ENCODE measurements at regions not wholly inside any gene's neighbourhood (a gene's known extent, or its start where the extent isn't known, plus 50 kb on each side); places are given as distances from the start of the nearest gene placed in this dataset.

DNA sequence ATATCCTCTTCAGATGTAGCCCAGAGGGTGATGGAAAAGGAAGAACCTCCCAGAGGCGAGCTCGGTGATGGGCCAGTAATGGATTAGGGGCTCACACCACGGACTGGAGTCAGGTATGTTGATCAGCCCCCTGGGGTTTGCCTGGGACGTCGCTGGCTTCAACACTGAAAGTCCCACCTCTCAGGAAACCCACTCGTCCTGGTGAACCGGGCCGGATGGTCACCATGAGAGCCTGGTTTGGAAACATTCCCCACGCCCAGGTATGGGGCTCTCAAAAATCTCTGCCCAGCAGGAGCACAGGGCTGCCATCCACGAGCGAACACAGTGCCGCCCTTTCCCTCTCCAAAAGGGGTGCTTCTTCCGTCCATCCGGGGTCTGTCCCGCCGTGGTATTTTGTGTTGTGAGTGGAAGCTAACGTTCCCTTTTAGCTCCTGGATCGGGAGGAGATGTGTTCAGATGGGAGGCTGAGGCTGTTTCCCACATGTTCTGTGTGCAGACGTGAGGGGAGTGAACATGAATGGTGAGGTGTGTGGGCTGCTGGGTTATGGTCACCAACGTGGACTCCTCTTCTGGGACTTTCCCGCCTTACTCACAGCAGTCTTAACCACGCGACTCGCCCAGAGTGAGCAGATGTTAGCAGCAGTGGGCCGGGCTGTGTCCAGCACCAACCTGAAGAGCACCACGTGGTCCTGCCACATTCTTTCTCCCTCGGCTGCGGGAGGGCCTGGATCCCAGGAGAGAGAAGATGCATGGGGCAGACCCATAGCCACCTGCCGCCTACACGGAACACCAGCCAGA lies 139.2 kb downstream of the KIF26A start:
- 84 to 92% (median 89%) methylated on average over 23 to 30 of the region's 30 CpGs for WGBS, 4 donors
- H3K4me1 ChIP-seq (replicated peaks in 1 of 2), result no peaks in the 10 kb centered on the region
- no peaks in the 10 kb centered on the region for H3K36me3 ChIP-seq (replicated peaks in 1 of 2)
- no peak for TF ChIP-seq POLR2A (IDR thresholded peaks at IDR 0.05)
- TF ChIP-seq, protein P1, sequence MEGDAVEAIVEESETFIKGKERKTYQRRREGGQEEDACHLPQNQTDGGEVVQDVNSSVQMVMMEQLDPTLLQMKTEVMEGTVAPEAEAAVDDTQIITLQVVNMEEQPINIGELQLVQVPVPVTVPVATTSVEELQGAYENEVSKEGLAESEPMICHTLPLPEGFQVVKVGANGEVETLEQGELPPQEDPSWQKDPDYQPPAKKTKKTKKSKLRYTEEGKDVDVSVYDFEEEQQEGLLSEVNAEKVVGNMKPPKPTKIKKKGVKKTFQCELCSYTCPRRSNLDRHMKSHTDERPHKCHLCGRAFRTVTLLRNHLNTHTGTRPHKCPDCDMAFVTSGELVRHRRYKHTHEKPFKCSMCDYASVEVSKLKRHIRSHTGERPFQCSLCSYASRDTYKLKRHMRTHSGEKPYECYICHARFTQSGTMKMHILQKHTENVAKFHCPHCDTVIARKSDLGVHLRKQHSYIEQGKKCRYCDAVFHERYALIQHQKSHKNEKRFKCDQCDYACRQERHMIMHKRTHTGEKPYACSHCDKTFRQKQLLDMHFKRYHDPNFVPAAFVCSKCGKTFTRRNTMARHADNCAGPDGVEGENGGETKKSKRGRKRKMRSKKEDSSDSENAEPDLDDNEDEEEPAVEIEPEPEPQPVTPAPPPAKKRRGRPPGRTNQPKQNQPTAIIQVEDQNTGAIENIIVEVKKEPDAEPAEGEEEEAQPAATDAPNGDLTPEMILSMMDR (IDR thresholded peaks at IDR 0.05), result no peak
- H3K9me3 ChIP-seq (replicated peaks in 1 of 3), result no peaks in the 10 kb centered on the region
- DNase-seq, result peak in 5 of 7 donors; percentile 3 to 35 (median 10)
- no peak overlapping the region for H3K27ac ChIP-seq
- intact Hi-C loops (cut with DNase I), result no loop called here
- no peak overlapping the region for H3K4me3 ChIP-seq
- no peaks in the 10 kb centered on the region for H3K27me3 ChIP-seq

GRCh38 chr14:104278214-104278534 lies 139.8 kb downstream of the KIF26A start:
- Histone ChIP-seq H3K9me3 (replicated peaks in 1 of 3) (no peaks in the 10 kb centered on the region), H3K36me3 (replicated peaks in 1 of 2) (no peaks in the 10 kb centered on the region), H3K4me3 (no peak overlapping the region), H3K27ac (no peak overlapping the region), H3K4me1 (replicated peaks in 1 of 2) (no peaks in the 10 kb centered on the region), H3K27me3 (no peaks in the 10 kb centered on the region)
- intact Hi-C loops (cut with DNase I), result no loop called here
- no peak for TF ChIP-seq POLR2A (IDR thresholded peaks at IDR 0.05)
- TF ChIP-seq, protein P1 (IDR thresholded peaks at IDR 0.05), result no peak
- 76 to 93% (median 86%) methylated on average over 3 to 4 of the region's 4 CpGs for WGBS, 4 donors
- DNase-seq, result peak in 1 of 7 donors; percentile 1

GRCh38 chr14:104280085-104280901 lies 141.9 kb downstream of the KIF26A start:
- Histone ChIP-seq H3K4me1 (replicated peaks in 1 of 2) (no peaks in the 10 kb centered on the region), H3K27me3 (no peaks in the 10 kb centered on the region), H3K36me3 (replicated peaks in 1 of 2) (no peaks in the 10 kb centered on the region), H3K4me3 (no peak overlapping the region), H3K9me3 (replicated peaks in 1 of 3) (no peaks in the 10 kb centered on the region), H3K27ac (no peak overlapping the region)
- no peak for TF ChIP-seq POLR2A (IDR thresholded peaks at IDR 0.05)
- TF ChIP-seq, protein P1 (IDR thresholded peaks at IDR 0.05), result no peak
- 84 to 94% (median 89%) methylated on average over 28 to 32 of the region's 32 CpGs for WGBS, 4 donors
- DNase-seq, result peak in 6 of 7 donors; percentile 0 to 14 (median 8)
- intact Hi-C loops (cut with DNase I), result no loop called here

DNA sequence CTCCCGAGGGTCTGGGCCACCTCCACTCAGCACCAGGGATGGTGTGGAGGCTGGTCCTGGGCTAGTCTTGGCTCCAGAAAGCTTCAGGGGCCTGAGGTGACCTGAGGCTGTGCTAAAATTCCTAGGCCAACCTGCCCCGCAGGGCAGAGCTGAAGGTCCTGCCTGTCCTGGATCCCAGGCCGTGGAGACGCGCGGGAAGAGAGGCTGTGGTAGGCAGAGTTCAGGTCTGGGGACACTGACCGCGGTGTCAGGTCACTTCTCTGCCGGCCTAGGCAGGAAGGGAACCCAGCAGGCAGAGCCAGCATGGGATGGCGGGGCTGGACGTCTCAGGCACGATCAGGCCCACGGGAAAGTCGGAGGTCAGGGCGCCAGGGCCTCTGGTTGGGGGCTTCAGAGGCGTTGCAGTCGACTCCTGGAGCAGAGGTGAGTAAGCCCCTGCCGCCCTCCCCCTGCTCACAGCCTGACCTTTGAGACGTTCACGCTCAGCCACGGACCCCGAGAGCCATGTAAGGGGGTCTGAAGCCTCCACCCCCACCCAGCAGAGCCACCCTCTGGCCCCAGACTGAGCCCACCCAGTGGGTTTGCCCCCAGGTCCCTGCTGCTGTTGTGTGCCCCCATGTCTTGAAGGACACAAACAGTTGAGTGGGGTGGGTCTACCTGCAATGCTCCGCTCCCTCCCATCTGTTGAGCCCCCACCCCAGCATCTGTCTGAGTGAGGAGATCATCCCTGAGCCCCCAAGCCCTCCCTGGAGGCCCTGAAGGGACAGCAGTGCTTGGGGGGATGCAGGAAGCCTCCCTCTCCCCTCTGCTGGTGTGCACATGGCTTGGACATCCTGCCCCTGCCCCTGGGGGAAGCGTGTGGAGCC lies 142.7 kb downstream of the KIF26A start:
- Histone ChIP-seq H3K9me3 (replicated peaks in 1 of 3) (no peaks in the 10 kb centered on the region), H3K27ac (no peak overlapping the region), H3K27me3 (no peaks in the 10 kb centered on the region), H3K36me3 (replicated peaks in 1 of 2) (no peaks in the 10 kb centered on the region), H3K4me3 (no peak overlapping the region), H3K4me1 (replicated peaks in 1 of 2) (no peaks in the 10 kb centered on the region)
- intact Hi-C loops (cut with DNase I), result no loop called here
- TF ChIP-seq POLR2A (IDR thresholded peaks at IDR 0.05), result no peak
- TF ChIP-seq, protein P1 (IDR thresholded peaks at IDR 0.05), result no peak
- DNase-seq, result peak in 6 of 7 donors; percentile 0 to 16 (median 8)
- 80 to 95% (median 87%) methylated on average over 15 to 24 of the region's 24 CpGs for WGBS, 4 donors

All from adrenal gland (tissue), 9 donors.